DMS114 treated with DMSO at 0.1 percent for 48 hours (cell line): ENCODE measurements at regions not wholly inside any gene's neighbourhood (a gene's known extent, or its start where the extent isn't known, plus 50 kb on each side); places are given as distances from the start of the nearest gene placed in this dataset.
"Not testable (repeated sequence)": the region's sequence is repeated elsewhere in the genome, so short reads cannot be mapped to it uniquely, and the experiment has no call there.

ENCODE experiments used
- DNase-seq: peaks from one replicate; lab custom pipeline; 2025; ENCODE audit not compliant: unreplicated experiment; lab: John Stamatoyannopoulos, UW

DNA sequence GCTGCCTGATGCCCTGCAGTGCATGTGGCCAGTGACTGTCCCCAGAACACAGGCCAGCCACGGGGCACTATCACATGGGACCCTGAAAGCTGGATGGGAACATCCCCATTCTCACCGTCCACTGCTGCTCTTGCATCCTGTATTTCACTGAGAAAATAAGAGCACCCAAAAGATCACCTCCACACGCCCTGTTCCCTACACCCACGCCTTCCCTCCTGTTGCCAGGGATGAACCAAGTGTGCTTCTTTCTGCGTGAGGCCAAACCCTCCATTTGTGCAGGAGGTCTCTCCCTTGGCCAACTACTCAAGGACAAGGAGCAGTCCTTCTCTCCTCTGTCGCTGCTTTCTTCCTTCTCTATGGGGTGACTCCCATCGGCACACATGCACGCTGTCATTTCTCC lies 118.3 kb downstream of the LRRC37A3 start:
- DNase-seq = not testable (repeated sequence)

DNA sequence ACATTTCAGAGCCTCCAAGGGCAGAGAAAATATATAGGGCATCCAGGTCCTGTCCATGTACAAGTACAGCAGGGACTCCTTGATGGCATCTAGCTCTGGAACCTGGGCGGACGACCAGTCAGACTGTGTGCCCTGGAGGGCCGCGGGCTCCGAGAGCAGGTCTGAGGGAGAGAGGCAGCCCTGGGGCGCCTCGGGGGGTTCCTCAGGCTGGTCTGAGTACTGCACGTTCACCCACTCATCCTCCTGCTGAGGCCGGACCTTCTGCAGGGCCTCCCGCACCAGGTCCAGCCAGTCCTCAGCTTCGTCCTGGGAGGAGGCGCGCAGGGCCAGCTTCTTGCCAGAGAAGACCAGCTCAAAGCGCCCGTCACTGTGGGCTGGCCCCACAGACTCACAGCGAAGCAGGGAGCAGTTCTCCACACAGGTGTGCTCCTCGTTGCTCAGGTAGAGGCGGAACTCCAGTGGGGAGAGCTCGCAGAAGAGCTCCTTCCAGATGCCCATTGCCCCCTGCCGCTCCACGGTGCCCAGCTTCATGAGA lies 118.8 kb downstream of the LRRC37A3 start:
- not testable (repeated sequence) for DNase-seq

DNA sequence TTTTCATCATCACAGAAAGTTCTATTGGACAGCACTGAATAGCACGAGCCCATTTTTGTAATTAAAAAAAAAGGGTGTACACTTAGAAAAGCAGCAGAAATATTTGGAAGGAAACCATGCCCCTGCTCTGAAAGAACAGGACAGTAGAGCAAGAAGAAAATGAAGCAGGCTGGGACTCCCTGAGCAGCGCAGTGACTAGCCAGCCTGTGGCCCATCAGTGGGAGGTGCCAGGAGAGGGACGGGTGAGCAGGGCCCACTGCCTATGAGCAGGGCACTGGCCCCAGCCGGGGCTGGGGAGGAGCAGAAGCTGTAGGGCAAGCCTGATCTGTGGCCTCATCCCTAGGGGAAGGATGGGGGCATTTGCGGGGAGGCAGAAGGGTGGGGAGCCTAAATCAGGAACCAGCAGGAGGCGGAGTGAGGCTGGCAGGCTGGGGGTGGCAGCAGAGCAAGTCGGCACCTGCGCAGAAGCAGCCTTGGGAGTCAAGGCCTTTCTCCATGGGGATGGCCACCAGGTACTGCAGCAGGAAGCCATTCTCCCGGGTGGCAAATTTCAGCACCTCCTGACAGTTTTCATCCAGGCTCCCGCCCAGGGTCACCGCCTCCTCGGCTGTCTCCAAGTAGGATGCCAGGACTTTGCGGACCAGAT lies 119.6 kb downstream of the LRRC37A3 start:
- DNase-seq = not testable (repeated sequence)

DNA sequence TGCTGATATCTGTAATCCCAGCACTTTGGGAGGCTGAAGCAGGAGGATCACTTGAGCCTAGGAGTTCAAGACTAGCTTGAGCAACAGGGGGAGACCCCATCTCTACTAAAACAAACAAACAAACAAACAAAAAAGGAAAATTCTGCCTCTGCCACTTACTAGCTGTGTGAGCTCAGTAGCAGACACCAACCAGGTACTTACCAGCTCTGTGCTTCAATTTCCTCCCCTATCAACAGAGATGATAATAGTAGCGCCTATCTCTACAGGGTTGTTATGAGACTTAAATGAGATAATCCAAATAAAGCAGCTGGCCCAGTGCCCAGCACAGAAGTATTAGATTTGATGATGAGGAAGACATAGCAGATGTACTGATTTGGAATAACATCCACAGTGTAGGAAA lies 120.3 kb downstream of the LRRC37A3 start:
- not testable (repeated sequence) for DNase-seq

DNA sequence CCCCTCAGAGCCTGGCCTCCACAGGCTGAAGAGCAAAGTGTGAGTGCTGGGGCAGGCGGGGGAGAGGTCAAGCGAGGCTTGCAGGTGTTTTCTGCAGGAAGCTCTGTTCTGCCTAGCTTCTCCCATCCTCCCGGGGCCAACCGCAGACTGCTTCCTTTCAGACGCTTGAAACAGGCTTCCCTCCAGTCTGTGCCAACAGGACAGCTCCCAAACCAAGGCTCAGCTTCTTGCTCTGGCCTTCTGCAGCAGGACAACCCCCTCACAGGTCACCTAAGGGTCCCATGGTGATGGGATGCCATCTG lies 120.8 kb downstream of the LRRC37A3 start:
- not testable (repeated sequence) for DNase-seq

DNA sequence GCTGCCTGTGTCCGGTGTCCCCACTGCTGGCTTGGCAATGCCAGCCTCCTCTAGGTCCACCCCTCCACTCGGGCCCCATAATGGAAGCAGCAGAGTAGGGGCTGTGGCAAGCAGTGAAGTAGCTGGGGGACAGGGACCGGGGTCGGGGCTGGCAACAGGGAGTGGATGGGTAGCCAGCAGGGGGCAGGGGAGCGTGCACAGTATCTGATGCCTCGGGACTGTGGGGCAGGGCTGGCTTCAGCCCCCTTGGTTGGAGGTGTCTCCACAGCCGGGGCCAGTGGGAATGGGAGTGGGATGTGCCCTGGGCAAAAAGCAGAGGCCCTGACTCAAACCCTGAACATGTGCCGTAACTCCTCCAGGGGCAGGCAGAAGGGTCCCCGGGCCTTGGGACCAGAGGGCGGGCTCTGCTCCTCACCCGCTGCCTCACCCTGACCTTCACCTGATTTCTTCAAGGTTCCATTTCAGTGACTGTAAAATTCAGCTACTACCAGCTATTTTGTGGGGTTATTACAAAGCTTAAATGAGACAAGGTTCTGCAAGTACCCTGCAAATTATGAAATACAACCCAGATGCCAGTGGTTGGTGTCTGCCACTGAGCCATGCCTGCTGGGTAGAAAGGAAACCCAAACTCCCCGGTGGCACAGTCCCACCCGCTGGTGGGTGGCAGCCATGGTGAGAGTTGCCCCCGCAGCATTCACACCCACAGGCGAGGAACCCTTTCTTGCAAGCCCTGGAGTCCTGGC lies 121.4 kb downstream of the LRRC37A3 start:
- not testable (repeated sequence) for DNase-seq

DNA sequence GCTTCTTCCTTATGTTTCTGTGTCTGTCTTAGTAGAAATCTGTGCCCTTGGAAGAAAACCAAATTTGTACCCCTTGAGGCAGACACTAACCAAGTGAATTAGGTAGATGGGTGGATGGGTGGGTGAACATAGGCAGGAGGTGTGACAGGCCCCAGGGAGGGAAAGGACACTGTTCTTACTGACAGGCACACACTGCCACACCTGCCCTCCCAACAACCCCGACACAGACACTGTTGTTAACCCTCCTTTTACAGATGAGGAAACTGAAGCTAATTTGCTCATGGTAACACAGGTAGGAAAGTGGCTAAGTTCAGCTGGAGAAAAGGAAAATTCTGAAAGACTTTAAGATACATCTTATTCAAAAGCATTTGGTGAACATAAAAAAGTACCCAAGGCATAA lies 123.9 kb downstream of the LRRC37A3 start:
- not testable (repeated sequence) for DNase-seq

DNA sequence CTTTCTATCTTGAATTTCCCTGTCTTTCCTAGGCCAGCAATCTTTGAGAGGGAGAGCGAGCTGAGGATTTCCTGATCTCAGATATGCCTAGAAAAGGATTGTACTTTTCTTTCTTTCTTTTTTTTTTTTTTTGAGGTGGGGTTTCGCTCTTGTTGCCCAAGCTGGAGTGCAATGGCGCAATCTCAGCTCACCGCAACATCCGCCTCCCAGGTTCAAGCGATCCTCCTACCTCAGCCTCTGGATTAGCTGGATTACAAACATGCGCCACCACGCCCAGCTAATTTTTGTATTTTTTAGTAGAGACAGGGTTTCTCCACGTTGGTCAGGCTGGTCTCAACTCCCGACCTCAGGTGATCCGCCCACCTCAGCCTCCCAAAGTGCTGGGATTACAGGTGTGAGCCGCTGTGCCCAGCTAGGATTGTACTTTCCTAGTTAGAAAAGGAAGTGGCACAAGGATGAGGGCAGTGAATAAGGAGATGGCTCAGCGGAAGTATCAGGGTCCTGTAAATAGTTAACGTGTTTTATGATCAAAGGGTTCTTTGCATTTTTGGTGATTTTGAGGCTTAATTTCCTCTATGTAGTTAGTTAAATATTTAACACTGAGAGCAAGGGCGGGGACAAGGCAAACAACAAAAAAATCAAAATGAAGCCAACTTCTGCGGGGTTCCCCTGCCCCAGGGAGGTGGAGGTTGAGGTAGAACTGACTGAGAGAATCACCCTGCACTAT lies 124.6 kb downstream of the LRRC37A3 start:
- DNase-seq = not testable (repeated sequence)

DNA sequence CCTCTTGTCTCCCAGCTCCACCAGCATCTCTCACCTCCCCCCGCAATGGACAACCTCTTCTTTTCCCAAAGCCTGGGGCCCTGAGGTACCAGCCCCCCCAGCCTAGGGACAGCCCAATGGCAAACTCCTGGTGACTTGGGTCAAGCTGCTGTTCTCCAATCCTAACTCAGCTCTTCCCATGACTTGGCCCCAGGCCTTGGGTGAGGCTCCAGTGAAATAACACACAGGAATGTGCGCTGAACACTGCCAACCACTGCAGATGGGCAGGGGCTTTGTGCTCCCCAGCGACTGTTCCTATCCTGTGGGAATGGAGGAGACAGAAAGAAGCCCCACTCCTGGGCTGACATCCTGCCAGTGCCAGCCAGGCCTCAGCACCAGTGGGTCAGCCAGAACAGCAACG lies 125.2 kb downstream of the LRRC37A3 start:
- not testable (repeated sequence) for DNase-seq

DNA sequence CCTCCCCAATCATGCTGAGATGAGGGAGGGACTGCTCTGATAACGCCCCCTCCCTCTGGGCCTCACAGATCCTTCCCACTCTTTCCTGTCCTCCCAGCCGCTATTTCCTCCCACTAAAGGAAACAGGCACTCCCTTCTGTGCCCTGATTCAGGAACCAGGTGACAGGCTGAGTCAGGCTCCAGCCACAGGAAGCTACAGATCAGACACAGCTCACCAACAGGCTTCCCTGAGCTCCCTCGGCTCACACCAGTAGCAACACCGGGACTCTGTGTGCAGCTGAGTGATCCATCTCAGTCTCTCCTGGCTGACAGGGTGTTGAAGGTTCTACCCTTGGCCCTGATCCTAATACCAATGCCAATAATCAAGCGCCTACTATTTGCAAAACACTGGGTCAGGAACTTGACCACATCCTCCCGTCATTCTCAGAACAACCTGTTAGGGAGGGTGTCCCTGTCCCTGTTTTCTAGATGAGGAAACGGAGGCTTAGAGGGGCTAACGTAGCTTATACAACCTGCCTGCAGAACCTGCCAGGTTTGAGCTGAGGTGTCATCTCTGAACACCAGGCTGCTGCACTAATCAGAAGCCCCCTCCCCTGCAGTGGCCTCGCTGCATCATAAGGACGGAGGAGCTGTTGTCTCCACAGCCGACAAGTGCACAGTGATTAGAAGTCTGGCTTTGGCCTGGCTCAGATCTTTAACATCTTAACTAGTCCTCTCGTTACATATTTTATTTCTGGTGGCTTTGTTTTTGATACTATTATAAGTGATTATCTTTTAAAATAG lies 126.3 kb downstream of the LRRC37A3 start:
- DNase-seq = not testable (repeated sequence)

DNA sequence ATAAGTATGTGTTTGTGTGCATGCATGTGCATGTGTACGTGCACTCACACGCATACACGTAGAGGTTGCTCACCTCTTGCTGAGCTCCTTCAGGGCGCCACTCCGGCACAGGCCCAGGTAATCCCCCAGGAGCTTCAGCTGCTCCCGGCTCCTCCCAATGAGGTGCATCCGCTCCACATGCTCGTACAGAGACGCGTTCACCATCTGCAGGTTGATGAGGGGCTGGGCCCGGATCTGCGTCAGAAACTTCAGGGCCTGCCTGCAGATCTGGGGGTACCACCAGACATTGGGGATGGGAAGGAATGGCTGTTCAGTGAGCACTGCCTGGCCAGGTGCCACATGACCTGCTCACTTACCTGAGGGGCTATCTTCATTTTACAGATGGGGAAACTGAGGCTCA lies 127.0 kb downstream of the LRRC37A3 start:
- DNase-seq = not testable (repeated sequence)

DNA sequence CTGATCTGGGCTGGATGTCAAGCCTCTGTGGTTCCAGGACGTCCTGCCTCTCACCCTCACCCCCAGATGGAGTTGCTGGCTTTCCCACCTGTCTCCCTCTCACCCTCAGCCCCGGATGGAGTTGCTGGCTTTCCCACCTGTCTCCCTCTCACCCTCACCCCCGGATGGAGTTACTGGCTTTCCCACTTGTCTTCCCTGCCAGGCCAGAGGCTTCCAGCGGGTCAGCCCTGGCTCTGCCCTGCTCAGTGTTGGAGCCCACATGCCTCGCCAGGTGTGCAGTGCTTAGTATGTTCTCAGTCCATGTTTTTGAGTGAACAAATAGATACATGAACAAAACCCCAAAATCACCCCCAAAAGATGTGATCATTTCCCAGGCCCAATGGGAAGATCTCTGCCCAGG lies 127.6 kb downstream of the LRRC37A3 start:
- not testable (repeated sequence) for DNase-seq

DNA sequence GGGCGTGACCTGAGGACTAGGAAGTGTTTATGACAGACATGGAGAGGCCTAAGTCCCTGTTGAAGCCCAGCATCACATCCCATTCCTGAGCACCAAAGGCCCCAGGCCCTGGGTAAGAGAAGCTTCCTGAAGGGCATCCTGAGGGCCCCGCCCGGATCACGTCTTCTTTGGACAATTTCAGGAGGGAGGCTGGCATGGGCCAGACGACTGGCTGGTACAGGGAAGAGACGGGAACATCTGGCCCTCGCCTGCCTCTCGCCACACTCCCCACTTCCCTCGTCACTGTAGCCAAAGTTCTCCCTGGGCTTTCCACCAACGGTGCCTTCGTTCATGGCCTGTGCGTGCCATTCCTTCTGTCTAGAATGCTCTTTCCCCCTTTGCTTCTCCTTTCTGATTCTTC lies 128.1 kb downstream of the LRRC37A3 start:
- not testable (repeated sequence) for DNase-seq

DNA sequence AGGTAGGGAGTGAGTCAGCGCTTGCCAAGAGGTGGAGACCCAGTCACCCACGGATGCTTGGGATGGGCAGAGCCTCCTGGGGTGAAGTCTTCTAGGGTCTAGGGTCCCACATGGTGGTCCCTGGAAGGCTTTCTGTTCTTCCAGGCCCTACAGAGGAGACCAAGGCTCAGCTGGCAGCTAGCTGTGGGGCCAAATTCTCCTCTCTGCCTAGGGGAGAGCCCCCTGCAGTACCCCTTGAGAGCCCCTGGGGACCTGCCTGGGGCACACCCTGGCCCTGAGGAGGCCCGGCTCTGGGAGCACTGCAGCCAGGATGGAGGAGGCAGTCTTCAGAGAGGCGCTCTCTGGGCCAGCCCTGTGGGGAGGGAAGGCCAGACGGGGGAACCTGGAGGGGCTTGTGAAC lies 128.6 kb upstream of the SMURF2 start:
- not testable (repeated sequence) for DNase-seq

DNA sequence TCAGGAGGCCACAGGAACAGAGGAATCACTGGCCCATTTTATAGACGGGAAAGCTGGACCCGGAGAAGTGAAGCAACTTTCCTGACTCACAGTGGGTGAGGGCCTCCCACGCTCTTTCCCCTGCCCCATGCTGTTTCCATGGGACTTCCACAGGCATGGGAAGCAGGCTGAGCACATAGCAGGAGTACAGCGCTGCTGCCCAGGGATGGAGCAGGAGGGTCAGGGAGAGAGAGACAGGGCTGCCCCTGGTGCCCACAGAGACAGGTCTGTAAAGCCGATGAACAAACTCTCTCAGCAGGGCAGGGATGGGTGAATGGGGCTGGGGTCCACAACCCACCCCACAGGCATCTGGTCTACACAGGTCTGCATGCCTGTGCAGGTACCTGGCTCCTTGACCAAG lies 128.1 kb upstream of the SMURF2 start:
- not testable (repeated sequence) for DNase-seq

DNA sequence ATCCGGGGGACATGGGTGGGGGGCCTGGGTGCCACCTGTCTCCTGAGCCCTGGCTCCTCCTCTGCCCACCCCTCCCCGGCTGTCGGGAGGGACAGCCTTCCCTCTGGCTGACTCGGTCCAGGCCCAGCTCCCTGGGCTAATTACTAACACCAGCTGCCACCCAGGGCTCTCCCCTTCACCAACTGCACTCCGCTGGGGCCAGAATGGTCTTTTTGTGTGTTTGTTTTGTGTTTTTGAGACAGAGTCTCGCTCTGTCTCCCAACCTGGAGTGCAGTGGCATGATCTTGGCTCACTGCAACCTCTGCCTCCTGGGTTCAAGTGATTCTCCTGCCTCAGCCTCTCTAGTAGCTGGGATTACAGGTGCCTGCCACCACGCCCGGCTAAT lies 126.9 kb upstream of the SMURF2 start:
- not testable (repeated sequence) for DNase-seq

DNA sequence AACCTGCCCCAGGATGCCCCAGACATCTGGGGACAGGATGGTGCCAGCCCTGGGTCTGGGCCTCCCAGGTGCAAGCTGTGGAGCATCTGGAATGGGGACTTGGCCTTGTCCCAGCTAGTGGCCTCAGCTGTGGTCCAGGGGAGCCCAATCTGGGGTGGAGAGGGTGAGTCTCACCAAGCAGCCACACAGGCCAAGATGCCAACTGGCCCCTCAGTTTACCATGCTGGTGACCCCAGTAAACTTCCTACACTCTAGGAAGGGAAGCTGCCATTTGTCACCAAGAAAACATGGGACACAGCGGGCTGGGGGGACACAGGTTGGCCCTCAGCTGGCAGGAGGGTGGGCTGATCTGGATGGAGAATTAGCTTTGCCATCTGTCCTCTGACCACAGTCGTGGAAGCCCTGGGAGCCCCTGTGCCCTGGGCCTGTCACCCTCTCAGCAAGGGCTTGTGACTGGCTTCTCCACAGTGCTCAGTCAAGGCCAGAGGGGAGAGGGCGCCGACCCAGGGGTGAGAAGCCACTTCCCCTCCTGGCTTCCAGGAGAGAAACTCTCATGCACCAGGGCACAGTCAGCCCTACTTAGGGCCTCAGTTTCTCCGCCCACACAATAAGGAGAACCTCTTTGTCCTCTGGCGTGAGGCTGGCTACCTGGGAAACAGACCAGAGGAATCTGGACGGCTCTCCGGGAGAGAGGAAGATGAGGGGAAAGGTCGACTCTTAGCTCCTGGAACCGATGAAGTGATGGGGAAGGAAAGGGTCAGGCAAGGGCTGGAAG lies 126.4 kb upstream of the SMURF2 start:
- no peak for DNase-seq

DNA sequence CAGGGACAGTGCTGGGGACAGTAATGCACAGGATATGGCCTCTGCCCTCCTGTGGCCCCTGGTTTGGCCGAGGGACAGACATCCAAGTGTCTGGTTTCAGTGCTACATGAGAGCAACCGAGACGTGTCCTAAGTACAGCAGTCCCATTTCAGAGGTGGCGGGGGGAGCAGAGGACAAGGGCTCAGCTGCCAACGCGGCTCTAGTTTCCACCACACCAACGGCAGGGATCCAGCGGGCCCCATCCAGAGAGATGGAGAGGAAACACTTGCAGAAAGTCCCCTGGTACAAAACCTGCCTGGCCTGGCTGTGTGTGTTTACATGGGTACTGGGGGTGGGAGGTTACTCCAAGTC lies 125.8 kb upstream of the SMURF2 start:
- DNase-seq = no peak

DNA sequence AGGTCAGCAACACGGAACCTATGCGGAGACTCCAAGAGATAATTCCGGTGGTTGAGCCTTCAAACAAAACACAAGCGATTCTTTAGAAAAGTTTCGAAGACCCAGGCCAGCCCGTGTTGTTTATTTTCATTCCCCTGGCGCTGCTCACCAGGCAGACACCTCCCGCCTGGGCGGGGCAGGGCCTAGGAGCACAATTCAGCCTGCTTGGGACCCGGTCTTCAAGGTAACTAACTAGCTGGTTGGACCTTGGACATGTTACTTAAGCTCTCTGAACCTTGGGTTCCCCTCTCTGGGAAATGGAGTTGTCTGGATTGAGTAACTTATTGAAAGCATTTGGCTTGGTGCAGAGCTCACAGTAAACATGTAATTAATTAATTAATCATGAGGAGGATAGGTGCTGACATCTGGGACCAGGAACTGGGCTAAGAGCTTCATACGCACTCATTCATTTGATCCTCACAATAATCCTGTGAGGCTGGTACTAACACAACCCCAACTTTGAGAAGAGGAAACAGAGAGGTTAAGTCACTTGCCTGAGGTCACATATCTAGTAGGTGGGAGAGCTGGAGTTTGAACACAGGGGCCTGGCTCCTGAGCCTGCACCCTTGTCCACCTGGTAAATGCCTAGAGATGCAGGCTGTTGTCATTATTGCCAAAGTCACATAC lies 125.3 kb upstream of the SMURF2 start:
- DNase-seq = no peak

DNA sequence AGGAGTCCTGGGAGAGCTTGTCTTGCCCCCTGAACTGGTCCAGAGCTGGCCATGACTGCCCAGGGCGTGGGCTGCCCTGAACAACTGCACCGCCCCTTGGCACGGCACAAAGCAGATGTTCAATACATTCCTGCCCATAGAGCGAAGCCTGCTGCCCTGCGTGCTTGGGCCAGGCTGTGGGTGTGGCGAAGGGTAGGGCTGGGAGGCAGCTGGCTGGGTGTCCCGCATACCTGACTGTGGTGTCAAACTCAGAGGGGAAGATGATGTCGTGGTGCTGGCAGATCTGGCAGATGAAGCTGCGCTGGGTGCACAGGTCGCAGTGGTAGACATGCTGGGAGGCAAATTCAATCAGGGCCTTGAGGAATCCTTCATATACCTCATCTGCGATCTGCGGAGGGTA lies 124.2 kb upstream of the SMURF2 start:
- no peak for DNase-seq
